ENCODE measurements at regions not wholly inside any gene's neighbourhood (a gene's known extent, or its start where the extent isn't known, plus 50 kb on each side); places are given as distances from the start of the nearest gene placed in this dataset.

GRCh38 chr5:104914536-104915070, 1352.0 kb upstream of the NUDT12 start:
- no peak overlapping the region for H3K4me2 ChIP-seq (ENCODE audit: control insufficient read depth, extremely low read depth, insufficient read depth, low read depth, low read length)
- no peaks in the 10 kb centered on the region for H3K79me2 ChIP-seq (ENCODE audit: control insufficient read depth, insufficient read depth, low read length)
- H2AFZ ChIP-seq (ENCODE audit: control insufficient read depth, low read length) = no peak overlapping the region
- no peaks in the 10 kb centered on the region for H3K9me3 ChIP-seq (ENCODE audit: control insufficient read depth, low read depth, low read length)
- no peak for TF ChIP-seq EZH2 (IDR thresholded peaks at IDR 0.05; ENCODE audit: low read length)
- no peak for TF ChIP-seq CTCF (optimal IDR thresholded peaks at IDR 0.05 in 1 of 3, IDR thresholded peaks at IDR 0.05 in 1 of 3, conservative IDR thresholded peaks at IDR 0.05 in 1 of 3; ENCODE audit: extremely low read depth in 1 of 3, insufficient read depth in 2 of 3, low read length in 3 of 3)
- H3K9ac ChIP-seq (ENCODE audit: control insufficient read depth, extremely low read depth, insufficient read depth, low read length) = no peak overlapping the region
- H3K36me3 ChIP-seq (ENCODE audit: control insufficient read depth in 2 of 2, extremely low read depth in 1 of 2, insufficient read depth in 2 of 2, low read length in 2 of 2) = no peaks in the 10 kb centered on the region
- H3K27ac ChIP-seq (ENCODE audit: control insufficient read depth, insufficient read depth, low read length) = no peak overlapping the region
- H3K4me1 ChIP-seq (ENCODE audit: control insufficient read depth, extremely low read depth, insufficient read depth, low read length) = peaks cover 4% of the 10 kb centered on the region
- no peaks in the 10 kb centered on the region for H3K27me3 ChIP-seq (ENCODE audit: control insufficient read depth, extremely low read depth, insufficient read depth, low read length)
- peak; percentile 48 for FAIRE-seq
- dilution Hi-C loops (cut with MboI; ENCODE audit: extremely low pct_ligation_motif_present, low sequenced_read_pairs) = no loop called here
- DNase-seq (ENCODE audit: low read depth, low spot score) = peak; percentile 11
- H3K9me1 ChIP-seq (ENCODE audit: control insufficient read depth, extremely low read depth, insufficient read depth, low read length) = no peaks in the 10 kb centered on the region
- H4K20me1 ChIP-seq (ENCODE audit: control insufficient read depth, extremely low read depth, insufficient read depth, low read length) = no peaks in the 10 kb centered on the region
- no peak overlapping the region for H3K4me3 ChIP-seq (ENCODE audit: control insufficient read depth in 2 of 3, extremely low read depth in 1 of 3, insufficient read depth in 2 of 3, low read depth in 1 of 3, low read length in 3 of 3)

- no peak overlapping the region for H3K4me3 ChIP-seq (ENCODE audit: control insufficient read depth in 2 of 3, extremely low read depth in 1 of 3, insufficient read depth in 2 of 3, low read depth in 1 of 3, low read length in 3 of 3)
- dilution Hi-C loops (cut with MboI; ENCODE audit: extremely low pct_ligation_motif_present, low sequenced_read_pairs) = no loop called here
Observed at GRCh38 chr5:104913841-104914281, 1351.3 kb upstream of the NUDT12 start.

More at GRCh38 chr5:104913841-104914281, 1351.3 kb upstream of the NUDT12 start:
- Histone ChIP-seq H2AFZ (ENCODE audit: control insufficient read depth, low read length) (no peak overlapping the region), H3K9me3 (ENCODE audit: control insufficient read depth, low read depth, low read length) (no peaks in the 10 kb centered on the region), H3K9ac (ENCODE audit: control insufficient read depth, extremely low read depth, insufficient read depth, low read length) (no peak overlapping the region), H3K27me3 (ENCODE audit: control insufficient read depth, extremely low read depth, insufficient read depth, low read length) (no peaks in the 10 kb centered on the region), H3K4me2 (ENCODE audit: control insufficient read depth, extremely low read depth, insufficient read depth, low read depth, low read length) (no peak overlapping the region), H3K4me1 (ENCODE audit: control insufficient read depth, extremely low read depth, insufficient read depth, low read length) (peaks cover 4% of the 10 kb centered on the region), H3K9me1 (ENCODE audit: control insufficient read depth, extremely low read depth, insufficient read depth, low read length) (no peaks in the 10 kb centered on the region), H3K27ac (ENCODE audit: control insufficient read depth, insufficient read depth, low read length) (no peak overlapping the region), H3K36me3 (ENCODE audit: control insufficient read depth in 2 of 2, extremely low read depth in 1 of 2, insufficient read depth in 2 of 2, low read length in 2 of 2) (no peaks in the 10 kb centered on the region), H3K79me2 (ENCODE audit: control insufficient read depth, insufficient read depth, low read length) (no peaks in the 10 kb centered on the region), H4K20me1 (ENCODE audit: control insufficient read depth, extremely low read depth, insufficient read depth, low read length) (no peaks in the 10 kb centered on the region)
- DNase-seq (ENCODE audit: low read depth, low spot score) (no peak), FAIRE-seq (no peak)
- TF ChIP-seq CTCF (optimal IDR thresholded peaks at IDR 0.05 in 1 of 3, IDR thresholded peaks at IDR 0.05 in 1 of 3, conservative IDR thresholded peaks at IDR 0.05 in 1 of 3; ENCODE audit: extremely low read depth in 1 of 3, insufficient read depth in 2 of 3, low read length in 3 of 3) (no peak), EZH2 (IDR thresholded peaks at IDR 0.05; ENCODE audit: low read length) (no peak)
